Activated CD4-positive, alpha-beta T cell treated with anti-CD3 and anti-CD28 coated beads, Interleukin-2, amount 10 ng/mL, durations not matched to agents 7 days and 5 days (primary cell): ENCODE measurements at regions not wholly inside any gene's neighbourhood (a gene's known extent, or its start where the extent isn't known, plus 50 kb on each side); places are given as distances from the start of the nearest gene placed in this dataset.

ENCODE experiments used
- CTCF ChIA-PET: fragments of 350-600 bp; sonication (Branson Sonifier 250); formaldehyde crosslinking; loops from one replicate; lab custom pipeline; 2021; ENCODE audit warnings: antibody characterized with exemption; lab: Charles Lee
- POLR2A ChIA-PET: fragments of 350-600 bp; sonication (Branson Sonifier 250); formaldehyde crosslinking; loops from one replicate; lab custom pipeline; 2021; ENCODE audit warnings: antibody characterized with exemption; lab: Charles Lee
- DNase-seq: peaks from one replicate; pipeline ENCODE4 v3.0.0-alpha.2; 2020
- H3K27ac Mint-ChIP-seq: one replicate; pipeline ENCODE4 v1.8.0; 2021; ENCODE audit warnings: mild to moderate bottlenecking, moderate library complexity, mixed read lengths
- H3K27me3 Mint-ChIP-seq: one replicate; pipeline ENCODE4 v1.8.0; 2021; ENCODE audit warnings: mixed read lengths
- H3K36me3 Mint-ChIP-seq: one replicate; pipeline ENCODE4 v1.8.0; 2021; ENCODE audit warnings: low read depth, mixed read lengths
- H3K4me1 Mint-ChIP-seq: one replicate; pipeline ENCODE4 v1.8.0; 2021; ENCODE audit warnings: mixed read lengths
- H3K4me3 Mint-ChIP-seq: one replicate; pipeline ENCODE4 v1.8.0; 2021; ENCODE audit warnings: mild to moderate bottlenecking, moderate library complexity, mixed read lengths
- H3K9me3 Mint-ChIP-seq: one replicate; pipeline ENCODE4 v1.8.0; 2021; ENCODE audit warnings: mixed read lengths

DNA sequence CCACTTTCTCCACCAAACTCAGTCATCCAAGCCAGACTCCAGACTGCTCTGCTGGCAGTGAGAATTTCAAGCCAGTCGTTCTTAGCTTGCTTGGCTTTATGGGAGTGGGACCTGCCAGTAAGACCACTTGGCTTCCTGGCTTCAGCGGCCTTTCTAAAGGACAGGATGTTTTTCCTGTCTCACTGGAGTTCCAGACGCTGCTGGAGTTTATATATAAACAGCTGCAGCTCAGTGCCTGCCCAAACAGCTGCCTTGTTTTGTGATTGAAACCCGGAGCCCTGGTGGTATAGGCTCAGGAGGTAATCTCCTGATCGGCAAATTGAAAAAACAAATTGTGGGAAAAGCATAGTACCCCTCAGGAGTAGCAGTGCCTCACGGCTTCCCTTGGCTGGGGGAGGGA is 1165.8 kb upstream of the ADGRL3 start:
- Mint-ChIP-seq H3K4me3 (no peak overlapping the region), H3K36me3 (no peaks in the 10 kb centered on the region), H3K27me3 (no peaks in the 10 kb centered on the region), H3K4me1 (no peaks in the 10 kb centered on the region), H3K27ac (no peak overlapping the region), H3K9me3 (peaks cover 4% of the 10 kb centered on the region)
- ChIA-PET POLR2A (no interaction called here), CTCF (no interaction called here)
- no peak for DNase-seq

DNA sequence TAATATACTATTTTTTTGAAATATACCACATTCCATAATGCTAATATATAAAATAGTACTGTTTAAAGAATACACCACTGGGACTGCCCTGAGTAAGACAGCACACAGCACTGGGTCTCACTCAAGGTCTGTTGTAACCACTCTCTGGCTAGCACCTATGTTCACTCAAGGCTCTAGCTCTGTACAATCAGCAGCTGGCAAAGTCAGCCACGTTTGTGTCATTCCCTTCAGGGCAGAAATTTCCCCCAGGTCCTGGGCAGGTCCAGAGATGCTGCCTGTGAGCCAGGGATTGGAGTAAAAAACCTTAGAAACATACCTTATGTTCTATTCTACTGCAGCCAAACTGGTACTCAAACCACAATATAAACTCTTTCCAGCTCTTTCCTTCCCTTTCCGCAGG is 1160.2 kb upstream of the ADGRL3 start:
- no peak overlapping the region for H3K27ac Mint-ChIP-seq
- ChIA-PET CTCF (no interaction called here), POLR2A (no interaction called here)
- no peak overlapping the region for H3K4me3 Mint-ChIP-seq
- no peaks in the 10 kb centered on the region for H3K4me1 Mint-ChIP-seq
- no peak for DNase-seq
- H3K9me3 Mint-ChIP-seq: peaks cover 6% of the 10 kb centered on the region
- H3K27me3 Mint-ChIP-seq: no peaks in the 10 kb centered on the region
- H3K36me3 Mint-ChIP-seq: no peaks in the 10 kb centered on the region

DNA sequence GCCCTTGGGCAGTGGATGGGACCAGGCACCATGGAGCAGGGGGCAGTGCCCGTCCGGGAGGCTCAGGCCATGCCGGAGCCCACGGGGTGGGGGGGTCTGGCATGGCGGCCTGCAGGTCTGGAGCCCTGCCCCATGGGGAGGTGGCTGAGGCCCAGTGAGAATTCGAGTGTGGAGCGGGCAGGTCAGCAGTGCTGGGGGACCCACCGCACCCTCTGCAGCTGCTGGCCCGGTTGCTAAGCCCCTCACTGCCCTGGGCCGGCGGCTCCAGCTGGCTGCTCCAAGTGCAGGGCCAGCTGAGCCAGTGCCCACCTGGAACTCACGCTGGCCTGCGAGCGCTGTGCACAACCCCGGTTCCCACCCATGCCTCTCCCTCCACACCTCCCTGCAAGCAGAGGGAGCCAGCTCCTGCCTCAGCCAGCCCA is 1157.9 kb upstream of the ADGRL3 start:
- peaks cover 8% of the 10 kb centered on the region for H3K9me3 Mint-ChIP-seq
- POLR2A ChIA-PET: no interaction called here
- CTCF ChIA-PET: no interaction called here

DNA sequence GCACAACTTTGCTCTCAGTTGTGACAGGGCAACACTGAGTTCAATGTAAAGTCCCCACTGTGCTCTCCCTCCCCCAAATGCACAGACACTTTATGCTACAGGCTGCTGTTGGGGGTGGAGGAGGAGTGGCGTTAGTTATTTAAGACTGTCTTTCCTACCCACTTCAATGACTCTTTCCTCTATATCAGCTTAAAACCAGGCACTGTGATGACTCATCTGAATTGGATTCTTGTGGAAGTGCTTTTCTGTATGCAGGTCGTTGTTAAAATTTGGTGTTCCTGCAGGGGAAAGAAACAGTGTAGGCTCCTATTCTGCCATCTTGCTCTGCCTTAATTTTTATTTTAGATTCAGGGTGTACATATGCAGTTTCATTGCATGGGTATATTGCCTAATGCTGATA is 1157.2 kb upstream of the ADGRL3 start:
- no peak overlapping the region for H3K27ac Mint-ChIP-seq
- peaks cover 8% of the 10 kb centered on the region for H3K9me3 Mint-ChIP-seq
- no peak for DNase-seq
- H3K36me3 Mint-ChIP-seq: no peaks in the 10 kb centered on the region
- no peaks in the 10 kb centered on the region for H3K27me3 Mint-ChIP-seq
- H3K4me1 Mint-ChIP-seq: no peaks in the 10 kb centered on the region
- ChIA-PET CTCF (no interaction called here), POLR2A (no interaction called here)
- no peak overlapping the region for H3K4me3 Mint-ChIP-seq

More for the DNA sequence above, 1157.9 kb upstream of the ADGRL3 start:
- DNase-seq: no peak
- no peaks in the 10 kb centered on the region for H3K36me3 Mint-ChIP-seq
- no peaks in the 10 kb centered on the region for H3K27me3 Mint-ChIP-seq
- H3K4me3 Mint-ChIP-seq: no peak overlapping the region
- no peak overlapping the region for H3K27ac Mint-ChIP-seq
- no peaks in the 10 kb centered on the region for H3K4me1 Mint-ChIP-seq

DNA sequence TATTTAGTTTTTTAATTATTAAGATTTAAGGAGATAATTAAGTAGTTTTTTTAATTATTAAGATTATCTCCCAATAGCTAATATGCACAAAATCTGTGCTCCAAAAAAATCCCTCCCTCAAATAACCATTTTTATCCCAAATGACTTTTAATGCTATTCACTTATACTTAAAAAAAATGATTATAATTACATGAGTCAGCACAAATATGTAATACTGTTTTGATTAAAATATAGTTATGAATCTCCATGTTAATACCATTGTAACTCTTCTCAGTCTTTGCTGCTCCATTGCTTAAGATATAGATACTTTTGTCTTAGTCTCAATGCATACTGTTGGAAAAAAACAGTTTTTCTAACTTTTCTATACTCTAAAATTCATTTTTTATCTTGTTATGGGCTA is 1121.1 kb upstream of the ADGRL3 start:
- Mint-ChIP-seq H3K27me3 (no peaks in the 10 kb centered on the region), H3K4me1 (no peaks in the 10 kb centered on the region), H3K27ac (no peak overlapping the region), H3K9me3 (peaks cover 8% of the 10 kb centered on the region), H3K36me3 (no peaks in the 10 kb centered on the region), H3K4me3 (no peak overlapping the region)
- ChIA-PET POLR2A (no interaction called here), CTCF (no interaction called here)
- DNase-seq: no peak

DNA sequence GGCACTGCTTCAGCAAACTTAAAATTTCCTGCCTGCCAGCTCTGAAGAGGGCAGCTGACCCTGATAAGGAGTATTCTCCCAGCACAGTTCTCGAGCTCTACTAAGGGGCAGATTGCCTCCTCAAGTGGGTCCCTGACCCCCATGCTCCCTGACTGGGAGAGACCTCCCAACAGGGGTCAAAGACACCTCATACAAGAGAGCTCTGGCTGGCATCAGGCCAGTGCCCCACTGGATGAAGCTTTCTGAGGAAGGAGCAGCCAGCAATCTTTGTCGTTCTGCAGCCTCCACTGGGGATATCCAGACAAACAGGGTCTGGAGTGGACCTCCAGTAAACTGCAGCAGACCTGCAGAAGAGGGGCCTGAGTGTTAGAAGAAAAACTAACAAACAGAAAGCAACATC is 1118.3 kb upstream of the ADGRL3 start:
- H3K27me3 Mint-ChIP-seq: no peaks in the 10 kb centered on the region
- no peak overlapping the region for H3K27ac Mint-ChIP-seq
- ChIA-PET POLR2A (no interaction called here), CTCF (no interaction called here)
- no peak overlapping the region for H3K4me3 Mint-ChIP-seq
- H3K36me3 Mint-ChIP-seq: no peaks in the 10 kb centered on the region
- no peaks in the 10 kb centered on the region for H3K4me1 Mint-ChIP-seq
- peaks cover 10% of the 10 kb centered on the region for H3K9me3 Mint-ChIP-seq
- no peak for DNase-seq

DNA sequence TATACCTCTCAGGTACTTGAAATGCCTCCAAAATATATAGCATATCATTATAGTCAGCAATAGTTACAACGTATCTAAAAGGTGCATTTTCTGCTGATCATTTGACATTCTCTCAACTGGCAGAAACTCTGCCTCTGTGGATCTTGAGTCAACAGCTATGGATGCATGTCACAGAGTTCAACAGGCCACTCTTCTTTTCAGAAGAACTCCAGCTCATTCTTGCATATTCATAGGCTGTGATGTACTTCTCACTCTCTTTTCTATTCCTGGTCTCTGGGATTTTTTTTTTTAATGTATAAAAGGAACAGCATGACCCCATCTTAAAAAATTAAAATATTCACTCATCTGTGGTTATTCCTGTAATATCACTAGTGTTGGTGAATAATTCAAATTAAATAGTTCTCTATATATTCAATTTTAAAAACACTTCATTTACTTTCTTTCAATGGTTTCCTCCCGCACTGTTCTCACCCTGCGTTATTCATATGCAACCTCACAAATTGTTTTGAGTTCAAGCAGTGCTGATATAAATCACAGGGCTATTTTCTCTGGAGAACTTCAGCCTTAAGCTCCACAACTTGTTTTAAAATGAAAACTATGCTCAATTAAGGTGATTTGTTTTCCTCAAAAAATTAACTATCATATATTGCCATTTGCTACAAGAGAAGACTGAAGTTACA is 1111.2 kb upstream of the ADGRL3 start:
- POLR2A ChIA-PET: no interaction called here
- DNase-seq: no peak
- CTCF ChIA-PET: no interaction called here
- no peaks in the 10 kb centered on the region for H3K4me1 Mint-ChIP-seq
- peaks cover 4% of the 10 kb centered on the region for H3K9me3 Mint-ChIP-seq
- H3K36me3 Mint-ChIP-seq: no peaks in the 10 kb centered on the region
- no peak overlapping the region for H3K4me3 Mint-ChIP-seq
- H3K27ac Mint-ChIP-seq: no peak overlapping the region
- no peaks in the 10 kb centered on the region for H3K27me3 Mint-ChIP-seq

DNA sequence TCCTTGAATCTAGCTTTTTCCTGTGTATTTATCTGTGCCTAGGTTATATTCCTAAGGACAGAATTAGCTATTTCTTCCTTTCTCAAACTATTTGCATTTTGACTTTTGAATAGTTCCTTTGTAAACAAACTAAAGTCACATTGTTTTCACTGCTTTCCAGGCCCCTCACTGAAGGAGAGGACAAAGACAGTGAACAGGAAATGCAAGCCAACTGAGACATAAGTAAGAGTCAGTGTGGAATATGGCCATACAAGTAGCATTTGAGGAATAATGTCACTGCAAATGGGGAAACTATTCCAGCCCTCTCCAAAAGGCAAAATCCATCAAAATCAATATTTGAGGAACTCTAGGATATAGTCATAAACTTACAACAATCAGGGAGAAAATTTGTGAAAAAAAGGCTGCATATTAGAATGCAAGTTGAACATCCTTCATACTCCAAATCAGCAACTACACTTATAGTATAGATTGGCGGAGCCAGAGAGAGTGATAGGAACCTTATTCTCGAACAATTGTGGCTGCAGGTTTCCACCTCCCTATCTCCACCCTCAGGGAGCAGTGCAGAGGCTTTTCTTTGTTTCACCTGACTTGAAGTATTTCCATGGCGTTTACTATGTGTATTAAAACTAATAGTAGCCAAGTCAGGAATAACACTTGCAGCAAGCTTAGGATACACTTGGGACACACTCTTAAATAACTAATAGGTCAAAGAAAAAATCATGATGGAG is 1110.4 kb upstream of the ADGRL3 start:
- ChIA-PET CTCF (no interaction called here), POLR2A (no interaction called here)
- no peak overlapping the region for H3K27ac Mint-ChIP-seq
- DNase-seq: no peak
- H3K4me1 Mint-ChIP-seq: no peaks in the 10 kb centered on the region
- H3K36me3 Mint-ChIP-seq: no peaks in the 10 kb centered on the region
- H3K9me3 Mint-ChIP-seq: peaks cover 4% of the 10 kb centered on the region
- H3K27me3 Mint-ChIP-seq: no peaks in the 10 kb centered on the region
- H3K4me3 Mint-ChIP-seq: no peak overlapping the region

DNA sequence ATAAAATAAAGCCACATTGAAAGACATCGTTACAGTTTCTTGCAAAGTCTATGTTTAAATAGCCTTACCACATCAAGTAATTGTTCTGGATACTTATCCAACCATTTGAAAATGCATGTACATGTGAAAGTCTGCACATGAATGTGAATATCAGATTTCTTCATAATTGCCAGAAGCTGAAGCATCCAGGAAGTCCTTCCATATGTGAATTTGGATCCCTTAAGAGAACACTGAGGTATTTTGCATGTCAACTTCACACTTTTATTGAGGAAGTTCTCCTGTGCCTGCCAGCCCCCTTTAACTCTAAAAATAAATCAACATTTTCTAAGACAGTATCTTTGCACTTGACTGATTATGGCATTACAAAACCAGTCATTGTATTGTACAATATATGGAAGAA is 1103.5 kb upstream of the ADGRL3 start:
- no peaks in the 10 kb centered on the region for H3K36me3 Mint-ChIP-seq
- H3K27ac Mint-ChIP-seq: no peak overlapping the region
- H3K9me3 Mint-ChIP-seq: no peaks in the 10 kb centered on the region
- no peaks in the 10 kb centered on the region for H3K4me1 Mint-ChIP-seq
- CTCF ChIA-PET: no interaction called here
- POLR2A ChIA-PET: no interaction called here
- H3K4me3 Mint-ChIP-seq: no peak overlapping the region
- no peak for DNase-seq
- no peaks in the 10 kb centered on the region for H3K27me3 Mint-ChIP-seq

DNA sequence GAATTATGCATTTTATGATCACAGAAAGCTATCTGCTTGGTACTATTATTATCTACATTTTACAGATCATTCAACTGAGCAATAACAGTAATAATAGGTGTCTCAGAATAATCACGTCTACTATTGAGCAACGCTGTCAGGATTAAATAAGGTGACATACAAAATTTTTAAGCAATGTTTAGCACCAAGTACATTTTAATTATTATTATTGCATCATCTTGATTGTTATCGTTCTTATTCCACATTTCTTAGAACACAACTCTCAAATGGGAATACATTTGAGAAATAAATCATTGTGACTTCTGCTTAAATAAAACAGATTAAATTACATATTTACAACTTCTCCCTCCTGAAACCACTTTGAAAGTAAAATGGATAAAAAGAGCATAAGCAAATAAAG is 1083.5 kb upstream of the ADGRL3 start:
- no peak overlapping the region for H3K4me3 Mint-ChIP-seq
- H3K9me3 Mint-ChIP-seq: no peaks in the 10 kb centered on the region
- ChIA-PET CTCF (no interaction called here), POLR2A (no interaction called here)
- H3K4me1 Mint-ChIP-seq: no peaks in the 10 kb centered on the region
- H3K27me3 Mint-ChIP-seq: no peaks in the 10 kb centered on the region
- no peak overlapping the region for H3K27ac Mint-ChIP-seq
- DNase-seq: no peak
- no peaks in the 10 kb centered on the region for H3K36me3 Mint-ChIP-seq

DNA sequence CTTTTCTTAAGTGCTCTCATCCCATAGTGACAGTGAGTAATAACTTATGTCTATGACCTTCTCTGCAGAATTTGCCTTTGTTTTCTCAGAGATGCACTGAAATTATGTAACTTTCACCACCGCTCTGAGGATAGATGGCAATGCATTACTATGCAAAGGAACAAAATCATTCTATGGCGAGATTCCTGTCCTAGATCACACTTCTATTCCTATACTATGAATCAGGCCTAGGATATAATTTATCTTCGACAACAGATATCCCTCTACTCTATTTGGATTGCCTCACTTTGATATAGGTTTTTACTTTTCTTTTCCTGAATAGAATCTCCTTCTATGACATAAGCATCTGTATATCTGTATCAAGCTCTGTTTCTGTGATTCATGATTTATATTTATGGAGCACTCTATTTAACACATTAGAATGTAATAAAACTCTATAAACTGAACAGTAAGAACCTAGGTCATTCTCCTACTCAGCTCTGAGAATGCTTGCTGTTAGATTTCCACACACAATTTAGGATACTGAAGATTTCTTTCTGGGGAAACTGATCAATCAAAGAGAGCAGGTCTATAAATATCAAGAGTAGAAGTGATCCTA is 1082.3 kb upstream of the ADGRL3 start:
- ChIA-PET CTCF (no interaction called here), POLR2A (no interaction called here)
- H3K27me3 Mint-ChIP-seq: no peaks in the 10 kb centered on the region
- no peak overlapping the region for H3K4me3 Mint-ChIP-seq
- H3K27ac Mint-ChIP-seq: no peak overlapping the region
- no peaks in the 10 kb centered on the region for H3K36me3 Mint-ChIP-seq
- H3K9me3 Mint-ChIP-seq: no peaks in the 10 kb centered on the region
- no peaks in the 10 kb centered on the region for H3K4me1 Mint-ChIP-seq
- DNase-seq: no peak

DNA sequence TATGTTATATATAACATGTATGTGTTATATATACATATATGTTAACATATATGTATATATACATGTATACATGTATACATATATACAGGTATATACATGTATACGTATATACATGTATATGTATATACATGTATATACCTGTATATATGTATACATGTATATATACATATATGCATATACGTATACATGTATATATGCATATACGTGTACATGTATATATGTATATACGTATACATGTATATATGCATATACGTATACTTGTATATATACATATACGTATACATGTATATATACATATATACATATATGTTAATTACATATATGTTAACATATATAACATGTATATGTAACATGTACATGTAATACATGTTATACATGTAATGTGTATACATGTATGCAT is 1077.3 kb upstream of the ADGRL3 start:
- Mint-ChIP-seq H3K4me3 (no peak overlapping the region), H3K27ac (no peak overlapping the region), H3K27me3 (no peaks in the 10 kb centered on the region), H3K36me3 (no peaks in the 10 kb centered on the region), H3K9me3 (peaks cover 3% of the 10 kb centered on the region), H3K4me1 (no peaks in the 10 kb centered on the region)
- ChIA-PET POLR2A (no interaction called here), CTCF (no interaction called here)
- no peak for DNase-seq

DNA sequence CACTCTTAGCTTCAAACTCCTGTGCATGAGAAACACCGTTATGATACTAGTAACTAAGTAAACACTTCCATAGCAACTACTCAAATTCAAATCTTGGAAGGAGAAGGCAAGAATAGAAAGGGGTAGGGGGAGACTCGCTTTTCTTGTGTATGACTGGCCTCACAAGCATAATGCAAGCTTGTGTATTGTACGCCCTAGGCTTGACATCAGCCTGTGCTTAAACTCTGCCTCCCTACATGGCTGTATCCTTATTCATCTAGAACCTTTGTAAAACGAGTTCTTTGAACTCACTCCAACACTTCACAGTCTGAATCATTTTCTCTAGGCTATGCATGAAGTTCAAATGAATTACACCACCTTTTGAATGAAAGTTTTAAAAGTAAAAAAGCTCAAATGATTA is 1071.2 kb upstream of the ADGRL3 start:
- DNase-seq: no peak
- no peak overlapping the region for H3K4me3 Mint-ChIP-seq
- H3K27ac Mint-ChIP-seq: no peak overlapping the region
- no peaks in the 10 kb centered on the region for H3K27me3 Mint-ChIP-seq
- peaks cover 3% of the 10 kb centered on the region for H3K9me3 Mint-ChIP-seq
- ChIA-PET POLR2A (no interaction called here), CTCF (no interaction called here)
- H3K4me1 Mint-ChIP-seq: no peaks in the 10 kb centered on the region
- no peaks in the 10 kb centered on the region for H3K36me3 Mint-ChIP-seq
